GM12865 (cell line): ENCODE measurements at regions not wholly inside any gene's neighbourhood (a gene's known extent, or its start where the extent isn't known, plus 50 kb on each side); places are given as distances from the start of the nearest gene placed in this dataset.

Source experiments
- DNase-seq: peaks from one replicate; pipeline ENCODE4 v3.0.0; 2010; ENCODE audit warnings: low read depth
- H3K4me3 ChIP-seq: 2 replicates; pipeline ENCODE4 v1.5.1; 2011; ENCODE audit warnings: mild to moderate bottlenecking, low read depth, low read length, control low read depth
- CTCF ChIP-seq: IDR thresholded peaks from 2 replicates; pipeline ENCODE4 v1.5.1; 2011; ENCODE audit warnings: low read length, control low read depth, low read depth, inconsistent platforms; ENCODE audit not compliant: insufficient read depth; ENCODE audit errors: missing control alignments

- H3K4me3 ChIP-seq = no peak overlapping the region
- no peak for TF ChIP-seq CTCF
- no peak for DNase-seq
Observed at GRCh38 chr11:92411431-92411830, 186.8 kb downstream of the FAT3 start.

DNA sequence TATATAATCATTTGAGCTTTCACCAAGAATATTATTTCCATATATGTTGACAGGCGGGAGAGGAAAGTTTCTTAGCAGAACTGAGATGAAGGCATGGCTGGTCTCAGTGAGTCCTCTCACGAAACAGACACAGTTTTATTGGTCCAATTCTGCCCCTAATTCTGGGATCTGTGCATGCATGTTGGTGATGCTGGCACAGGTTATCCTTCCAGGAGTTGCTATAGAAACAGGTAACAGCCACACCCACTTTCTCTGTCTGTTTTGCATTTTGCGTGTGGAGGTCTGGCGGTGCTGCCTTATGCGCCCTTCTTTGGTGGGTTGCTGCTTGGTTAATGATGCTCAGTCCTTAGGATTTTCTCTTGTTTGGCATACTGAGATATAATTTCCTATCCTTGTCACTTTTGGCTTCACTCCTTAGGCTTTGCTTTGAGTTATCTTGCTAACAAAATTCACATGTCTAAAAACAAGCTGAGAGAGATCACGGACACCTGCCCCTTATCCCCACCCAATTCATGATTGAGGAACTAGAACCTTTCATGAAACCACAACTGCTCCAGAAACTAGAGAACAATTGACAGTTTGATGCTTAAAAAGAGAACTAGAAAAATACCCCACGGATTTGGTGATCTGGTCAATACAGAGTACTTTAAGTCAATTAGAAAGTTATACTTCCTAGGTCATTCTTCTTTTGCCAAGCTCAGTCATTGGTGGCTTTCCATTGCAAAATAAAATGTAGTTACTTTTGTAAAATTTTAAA lies 189.3 kb downstream of the FAT3 start:
- H3K4me3 ChIP-seq = no peak overlapping the region
- peak; percentile 18 for DNase-seq

GRCh38 chr11:92416971-92417725 lies 192.5 kb downstream of the FAT3 start:
- no peak for TF ChIP-seq CTCF
- DNase-seq = no peak

More for the DNA sequence above, 189.3 kb downstream of the FAT3 start:
- TF ChIP-seq CTCF = no peak

GRCh38 chr11:92423115-92424034 lies 198.8 kb downstream of the FAT3 start:
- no peak overlapping the region for H3K4me3 ChIP-seq
- DNase-seq = no peak
- no peak for TF ChIP-seq CTCF

More at GRCh38 chr11:92416971-92417725, 192.5 kb downstream of the FAT3 start:
- no peak overlapping the region for H3K4me3 ChIP-seq

DNA sequence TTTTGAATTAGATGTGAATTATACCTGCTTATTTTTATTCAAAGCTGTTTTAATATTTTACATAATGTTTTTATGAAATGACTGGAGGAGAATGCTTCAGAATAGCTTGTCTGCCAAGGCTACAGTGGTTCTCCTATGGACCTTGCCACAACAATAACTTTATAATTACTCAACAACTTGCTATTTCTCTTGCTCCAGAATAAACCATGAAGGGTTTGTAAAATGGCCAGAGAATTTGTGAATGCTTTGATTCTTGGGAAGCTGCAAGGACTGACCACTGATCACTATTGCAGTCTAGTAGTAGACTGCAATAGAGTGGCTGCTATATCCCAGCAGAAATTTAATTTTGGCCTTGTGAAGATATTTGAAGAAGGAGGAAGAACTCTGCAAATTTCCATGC lies 199.7 kb downstream of the FAT3 start:
- TF ChIP-seq CTCF = no peak
- DNase-seq = no peak
- H3K4me3 ChIP-seq = no peak overlapping the region

DNA sequence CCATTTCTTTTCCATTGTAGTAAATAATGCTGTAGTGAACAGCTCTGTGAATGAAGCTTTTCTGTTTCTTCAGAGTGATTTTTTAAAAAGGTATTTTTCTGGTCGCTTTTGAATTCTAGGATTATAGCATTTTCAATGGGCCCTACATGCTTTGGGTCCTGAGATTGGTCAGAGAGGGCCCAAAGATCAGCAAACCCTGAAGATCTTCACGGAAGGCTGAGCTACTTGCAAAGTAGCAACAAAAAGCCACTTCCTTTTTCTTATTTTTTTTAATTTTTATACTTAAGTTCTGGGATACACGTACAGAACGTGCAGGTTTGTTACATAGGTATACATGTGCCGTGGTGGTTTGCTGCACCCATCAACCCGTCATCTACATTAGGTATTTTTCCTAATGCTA lies 200.5 kb downstream of the FAT3 start:
- TF ChIP-seq CTCF = no peak
- H3K4me3 ChIP-seq = no peak overlapping the region

More for the DNA sequence above, 200.5 kb downstream of the FAT3 start:
- DNase-seq = no peak
